Endothelial cell of umbilical vein (primary cell): ENCODE measurements at regions not wholly inside any gene's neighbourhood (a gene's known extent, or its start where the extent isn't known, plus 50 kb on each side); places are given as distances from the start of the nearest gene placed in this dataset.

Experiments used
- BruUV-seq: library from RNA; stranded (reverse); fragments of 400-500 nt; replicated peaks from 2 replicates; lab custom pipeline; 2021; lab: Mats Ljungman, UMichigan
- CTCF ChIA-PET: fragments of 300-600, 350-600 bp; sonication (Branson Sonifier 250); formaldehyde crosslinking; loops from one replicate; lab custom pipeline; 2021; ENCODE audit warnings: antibody characterized with exemption, inconsistent platforms; lab: Charles Lee
- POLR2A ChIA-PET: fragments of 300-600, 350-600 bp; sonication (Branson Sonifier 250); formaldehyde crosslinking; loops from one replicate; lab custom pipeline; 2021; ENCODE audit warnings: antibody characterized with exemption, inconsistent platforms; lab: Charles Lee
- DNase-seq: peaks from one replicate; pipeline ENCODE4 v3.0.0-alpha.2; 2011; ENCODE audit warnings: low read depth, low spot score
- FAIRE-seq: peaks from 2 replicates; lab custom pipeline; 2011; peaks lifted over from hg19 to GRCh38; lab: Jason Lieb, UNC
- H2AFZ ChIP-seq: 2 replicates; pipeline ENCODE4 v1.6.0; 2012; ENCODE audit warnings: low read depth, low read length, control low read depth, inconsistent platforms
- H3K27ac ChIP-seq: 2 replicates; pipeline ENCODE4 v1.5.1; 2011; ENCODE audit warnings: low read depth, mild to moderate bottlenecking, control low read depth, low read length, moderate library complexity; ENCODE audit not compliant: insufficient read depth
- H3K27me3 ChIP-seq, 2 experiments: 2 replicates each; pipeline versions ENCODE4 v1.6.0 to v1.6.1; 2011; ENCODE audit warnings: low read length in 2 of 2, mixed read lengths in 1 of 2; ENCODE audit not compliant: control insufficient read depth in 2 of 2, insufficient read depth in 2 of 2
- H3K36me3 ChIP-seq, 2 experiments: 2 replicates in 1 of 2; 3 replicates in 1 of 2; pipeline ENCODE4 v1.5.1; 2011; ENCODE audit warnings: low read length in 2 of 2, mild to moderate bottlenecking in 1 of 2, moderate library complexity in 1 of 2; ENCODE audit not compliant: control insufficient read depth in 2 of 2, insufficient read depth in 2 of 2; ENCODE audit errors: extremely low read depth in 1 of 2
- H3K4me1 ChIP-seq: 3 replicates; pipeline ENCODE4 v1.5.1; 2011; ENCODE audit warnings: mild to moderate bottlenecking, low read length; ENCODE audit not compliant: control insufficient read depth, insufficient read depth; ENCODE audit errors: extremely low read depth
- H3K4me2 ChIP-seq: 2 replicates; pipeline ENCODE4 v1.6.1; 2011; ENCODE audit warnings: low read length, control low read depth, mixed read lengths; ENCODE audit not compliant: insufficient read depth
- H3K4me3 ChIP-seq, 3 experiments: fragments of 200-600 bp in 1 of 3; sonication (generic), shearing (Covaris generic) in 1 of 3; replicated peaks in 1 of 3; 2 replicates each; pipeline ENCODE4 v1.5.1; 2011 to 2016; ENCODE audit warnings: control low read depth in 3 of 3, low read length in 3 of 3, mild to moderate bottlenecking in 2 of 3, inconsistent platforms in 1 of 3, low read depth in 1 of 3, moderate library complexity in 1 of 3; ENCODE audit not compliant: insufficient read depth in 1 of 3
- H3K79me2 ChIP-seq: 2 replicates; pipeline ENCODE4 v1.6.0; 2012; ENCODE audit warnings: low read length, inconsistent platforms; ENCODE audit not compliant: control insufficient read depth, insufficient read depth
- H3K9ac ChIP-seq: replicated peaks from 2 replicates; pipeline ENCODE3; 2011; ENCODE audit warnings: low read length, control low read depth; ENCODE audit not compliant: insufficient read depth; ENCODE audit errors: extremely low read depth
- H3K9me1 ChIP-seq: replicated peaks from 3 replicates; pipeline ENCODE4 v1.6.0; 2011; ENCODE audit warnings: mild to moderate bottlenecking, low read length; ENCODE audit not compliant: control insufficient read depth, insufficient read depth; ENCODE audit errors: extremely low read depth
- H3K9me3 ChIP-seq: replicated peaks from 2 replicates; pipeline ENCODE4 v1.5.1; 2012; ENCODE audit warnings: low read length, inconsistent platforms; ENCODE audit not compliant: control insufficient read depth, insufficient read depth
- H4K20me1 ChIP-seq: replicated peaks from 2 replicates; pipeline ENCODE3; 2011; ENCODE audit warnings: mild to moderate bottlenecking, low read length; ENCODE audit not compliant: control insufficient read depth, insufficient read depth; ENCODE audit errors: extremely low read depth
- CTCF ChIP-seq, 2 donors: IDR thresholded peaks; 1 replicate in 1 of 2; 2 replicates in 1 of 2; pipeline ENCODE4 v1.5.1; 2011; ENCODE audit warnings: low read length in 2 of 2, mild to moderate bottlenecking in 2 of 2, moderate library complexity in 2 of 2, control low read depth in 1 of 2, inconsistent platforms in 1 of 2, low read depth in 1 of 2; ENCODE audit not compliant: insufficient read depth in 1 of 2; ENCODE audit errors: extremely low read depth in 1 of 2
- EZH2 ChIP-seq: IDR thresholded peaks from 2 replicates; pipeline ENCODE4 v1.6.1; 2012; ENCODE audit warnings: borderline replicate concordance, low read depth, mild to moderate bottlenecking, moderate library complexity, low read length, inconsistent platforms; ENCODE audit not compliant: severe bottlenecking
- FOS ChIP-seq: IDR thresholded peaks from 2 replicates; pipeline ENCODE4 v1.6.1; 2011; ENCODE audit warnings: mild to moderate bottlenecking, low read length, moderate library complexity, borderline replicate concordance; ENCODE audit not compliant: insufficient read depth
- JUN ChIP-seq: IDR thresholded peaks from 2 replicates; pipeline ENCODE4 v1.6.1; 2011; ENCODE audit warnings: borderline replicate concordance, low read depth; ENCODE audit not compliant: insufficient read length, insufficient read depth
- MAX ChIP-seq: IDR thresholded peaks from 2 replicates; pipeline ENCODE4 v1.6.1; 2011; ENCODE audit not compliant: insufficient read depth, insufficient read length
- MYC ChIP-seq: IDR thresholded peaks from one replicate; pipeline ENCODE4 v1.6.1; 2011; ENCODE audit warnings: mild to moderate bottlenecking, low read depth, low read length
- POLR2A ChIP-seq: IDR thresholded peaks from 2 replicates; pipeline ENCODE4 v1.6.1; 2012; ENCODE audit warnings: low read depth, mild to moderate bottlenecking, control low read depth, low read length
- POLR2AphosphoS5 ChIP-seq: IDR thresholded peaks from 2 replicates; pipeline ENCODE4 v1.6.1; 2012; ENCODE audit warnings: low read depth, mild to moderate bottlenecking, control low read depth, low read length, moderate library complexity; ENCODE audit not compliant: insufficient read depth
- dilution Hi-C: fragments of 300-500 bp; cut with MboI; formaldehyde crosslinking; loops from one replicate; pipeline ENCODE4 v1.15.0; 2019; ENCODE audit warnings: low sequenced_read_pairs; ENCODE audit not compliant: extremely low pct_ligation_motif_present
- intact Hi-C: fragments of 100-400 bp; cut with micrococcal nuclease; formaldehyde crosslinking; loops from one replicate; pipeline ENCODE4 v1.10.0; 2022

DNA sequence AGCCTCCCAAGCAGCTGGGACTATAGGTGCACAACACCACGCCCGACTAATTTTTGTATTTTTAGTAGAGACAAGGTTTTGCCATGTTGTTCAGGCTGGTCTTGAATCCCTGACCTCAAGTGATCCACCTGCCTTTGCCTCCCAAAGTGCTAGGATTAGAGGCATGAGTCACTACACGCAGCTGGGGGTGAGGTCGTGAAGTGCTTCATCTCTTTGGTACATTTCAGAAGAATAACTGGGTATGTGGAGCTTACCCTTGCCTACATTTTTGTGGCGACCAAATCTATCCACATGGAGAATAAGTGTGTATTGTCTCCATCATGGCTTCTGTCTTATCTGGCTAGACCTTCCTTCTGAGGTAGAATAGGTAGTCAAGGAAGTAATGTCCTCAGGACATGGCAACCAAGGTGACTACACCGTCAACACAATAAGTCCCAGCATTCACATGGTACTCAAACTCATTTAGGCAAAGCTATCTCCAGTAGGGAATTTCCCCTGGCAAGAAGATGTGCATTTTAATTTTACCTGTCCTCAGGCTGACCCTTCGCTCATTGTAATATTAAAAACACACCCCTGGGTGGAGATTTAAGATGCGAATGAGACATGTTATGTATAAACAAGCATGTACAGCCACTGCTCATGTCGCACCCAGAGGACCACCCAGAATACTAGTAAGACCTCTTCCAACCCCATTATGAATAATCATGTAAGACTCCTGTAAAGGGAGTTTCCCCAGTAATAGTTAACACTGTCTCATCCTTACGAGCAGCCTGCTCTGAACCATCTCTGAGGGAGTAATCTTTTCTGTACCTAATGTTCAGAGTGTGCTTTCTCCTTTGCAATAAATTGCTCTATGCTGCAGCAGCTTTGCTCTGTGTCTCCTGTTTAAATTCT is 1173.2 kb downstream of the TAF11L14 start:
- H3K27me3 ChIP-seq, result no peaks in the 10 kb centered on the region
- TF ChIP-seq POLR2A (no peak), MYC (no peak), MAX (no peak), EZH2 (no peak), CTCF (IDR thresholded peaks at IDR 0.05; ENCODE audit: extremely low read depth in 1 of 2, insufficient read depth in 1 of 2, low read depth in 1 of 2, low read length in 2 of 2) (no peak), JUN (no peak), POLR2AphosphoS5 (no peak), FOS (no peak)
- no peak overlapping the region for H3K4me3 ChIP-seq
- no peaks in the 10 kb centered on the region for H3K9me1 ChIP-seq
- no peak overlapping the region for H3K27ac ChIP-seq
- DNase-seq (no peak), FAIRE-seq (no peak)
- no peak overlapping the region for H3K4me2 ChIP-seq
- BruUV-seq, result no TSS peak
- no peaks in the 10 kb centered on the region for H4K20me1 ChIP-seq
- H3K36me3 ChIP-seq, result no peaks in the 10 kb centered on the region
- dilution Hi-C loops (no loop called here), intact Hi-C loops (no loop called here)
- CTCF ChIA-PET, result no interaction called here
- H3K79me2 ChIP-seq, result no peaks in the 10 kb centered on the region
- no peaks in the 10 kb centered on the region for H3K9me3 ChIP-seq
- H2AFZ ChIP-seq, result no peak overlapping the region
- POLR2A ChIA-PET, result no interaction called here
- H3K9ac ChIP-seq, result no peak overlapping the region
- no peaks in the 10 kb centered on the region for H3K4me1 ChIP-seq
